PC-3 (cell line): ENCODE measurements at regions not wholly inside any gene's neighbourhood (a gene's known extent, or its start where the extent isn't known, plus 50 kb on each side); places are given as distances from the start of the nearest gene placed in this dataset.

Experiments
- CTCF ChIP-seq: fragments of 300-600 bp; sonication (generic); conservative IDR thresholded peaks from 2 replicates; pipeline ENCODE4 v1.5.1; 2017; ENCODE audit warnings: antibody characterized with exemption, low read depth, mild to moderate bottlenecking, low read length
- EZH2 ChIP-seq: fragments of 300-600 bp; sonication (generic); IDR thresholded peaks from one replicate; pipeline ENCODE4 v1.6.1; 2017; ENCODE audit warnings: antibody characterized with exemption, mild to moderate bottlenecking, low read length; ENCODE audit not compliant: unreplicated experiment
- EZH2phosphoT487 ChIP-seq: fragments of 300-600 bp; sonication (generic); IDR thresholded peaks from 2 replicates; pipeline ENCODE4 v1.6.1; 2018; ENCODE audit warnings: mild to moderate bottlenecking, antibody characterized with exemption, low read length, borderline replicate concordance

GRCh38 chr1:194865383-194865782, 1679.0 kb upstream of the B3GALT2 start:
- no peak for TF ChIP-seq CTCF
- TF ChIP-seq EZH2: no peak
- TF ChIP-seq EZH2phosphoT487: no peak
